Peyer's patch (tissue), 4 donors: ENCODE measurements at regions not wholly inside any gene's neighbourhood (a gene's known extent, or its start where the extent isn't known, plus 50 kb on each side); places are given as distances from the start of the nearest gene placed in this dataset.

ENCODE experiments used
- CTCF ChIP-seq, 6 experiments: fragments of 450-650 bp in 4 of 6; fragments of 200-600 bp in 2 of 6; sonication (generic) in 1 of 6; IDR thresholded peaks; one replicate each; pipeline ENCODE4 v1.5.1; 2017 to 2019; ENCODE audit warnings: antibody characterized with exemption in 6 of 6, mild to moderate bottlenecking in 3 of 6, moderate library complexity in 1 of 6
- POLR2A ChIP-seq, 2 donors: fragments of 450-650 bp; IDR thresholded peaks; one replicate each; pipeline ENCODE4 v1.5.1; 2017; ENCODE audit warnings: antibody characterized with exemption in 2 of 2, mild to moderate bottlenecking in 2 of 2, moderate library complexity in 2 of 2

- TF ChIP-seq CTCF (IDR thresholded peaks at IDR 0.05) = no peak
- TF ChIP-seq POLR2A (IDR thresholded peaks at IDR 0.05) = no peak
Measured at GRCh38 chr15:57816599-57816998, 110.1 kb downstream of the POLR2M start.
